HFFc6 (cell line): ENCODE measurements at regions not wholly inside any gene's neighbourhood (a gene's known extent, or its start where the extent isn't known, plus 50 kb on each side); places are given as distances from the start of the nearest gene placed in this dataset.

Experiments
- DNase-seq: peaks from one replicate; pipeline ENCODE4 v3.0.0-alpha.2; 2018
- H3K27ac Mint-ChIP-seq: 2 replicates; pipeline ENCODE4 v1.8.0; 2020; ENCODE audit warnings: mild to moderate bottlenecking, mixed read lengths
- H3K27me3 Mint-ChIP-seq: 2 replicates; pipeline ENCODE4 v1.8.0; 2021; ENCODE audit warnings: mild to moderate bottlenecking, moderate library complexity, mixed read lengths; ENCODE audit not compliant: insufficient read depth
- H3K36me3 Mint-ChIP-seq: 2 replicates; pipeline ENCODE4 v1.8.0; 2021; ENCODE audit warnings: low read depth, mixed read lengths
- H3K4me1 Mint-ChIP-seq: 2 replicates; pipeline ENCODE4 v1.8.0; 2020; ENCODE audit warnings: low read depth, mixed read lengths
- H3K4me3 Mint-ChIP-seq: 2 replicates; pipeline ENCODE4 v1.8.0; 2020; ENCODE audit warnings: mild to moderate bottlenecking, moderate library complexity, mixed read lengths
- H3K9me3 Mint-ChIP-seq: 2 replicates; pipeline ENCODE4 v1.8.0; 2020; ENCODE audit warnings: mild to moderate bottlenecking, mixed read lengths
- CTCF ChIP-seq: fragments of 200-600 bp; sonication (generic); IDR thresholded peaks from 2 replicates; pipeline ENCODE4 v1.5.0; 2021; ENCODE audit warnings: antibody characterized with exemption, mild to moderate bottlenecking

GRCh38 chr12:88309546-88309945, 167.4 kb downstream of the TMTC3 start:
- Mint-ChIP-seq H3K4me3 (peak overlapping the region; percentile 65), H3K4me1 (peaks cover 78% of the 10 kb centered on the region), H3K9me3 (no peaks in the 10 kb centered on the region), H3K36me3 (peaks cover 10% of the 10 kb centered on the region), H3K27ac (peak overlapping the region; percentile 81), H3K27me3 (no peaks in the 10 kb centered on the region)
- DNase-seq, result peak; percentile 63
- TF ChIP-seq CTCF, result no peak

GRCh38 chr12:88310069-88310468, 168.0 kb downstream of the TMTC3 start:
- peaks cover 75% of the 10 kb centered on the region for H3K4me1 Mint-ChIP-seq
- no peaks in the 10 kb centered on the region for H3K9me3 Mint-ChIP-seq
- H3K36me3 Mint-ChIP-seq, result peaks cover 16% of the 10 kb centered on the region
- H3K4me3 Mint-ChIP-seq, result peak overlapping the region; percentile 9
- TF ChIP-seq CTCF, result no peak
- no peaks in the 10 kb centered on the region for H3K27me3 Mint-ChIP-seq
- DNase-seq, result peak; percentile 55
- peak overlapping the region; percentile 87 for H3K27ac Mint-ChIP-seq

- TF ChIP-seq CTCF, result no peak
- peaks cover 21% of the 10 kb centered on the region for H3K36me3 Mint-ChIP-seq
Observed at GRCh38 chr12:88310666-88311065, 168.6 kb downstream of the TMTC3 start.

GRCh38 chr12:88313554-88313953, 171.4 kb downstream of the TMTC3 start:
- no peak overlapping the region for H3K27ac Mint-ChIP-seq
- peaks cover 51% of the 10 kb centered on the region for H3K4me1 Mint-ChIP-seq
- H3K36me3 Mint-ChIP-seq, result peaks cover 21% of the 10 kb centered on the region
- H3K4me3 Mint-ChIP-seq, result no peak overlapping the region
- DNase-seq, result no peak
- no peak for TF ChIP-seq CTCF
- H3K27me3 Mint-ChIP-seq, result no peaks in the 10 kb centered on the region
- no peaks in the 10 kb centered on the region for H3K9me3 Mint-ChIP-seq

More at GRCh38 chr12:88310666-88311065, 168.6 kb downstream of the TMTC3 start:
- no peaks in the 10 kb centered on the region for H3K27me3 Mint-ChIP-seq
- no peak overlapping the region for H3K4me3 Mint-ChIP-seq
- H3K4me1 Mint-ChIP-seq, result peaks cover 73% of the 10 kb centered on the region
- no peaks in the 10 kb centered on the region for H3K9me3 Mint-ChIP-seq
- H3K27ac Mint-ChIP-seq, result peak overlapping the region; percentile 87
- DNase-seq, result no peak

- H3K27me3 Mint-ChIP-seq, result no peaks in the 10 kb centered on the region
- no peak for TF ChIP-seq CTCF
- no peak for DNase-seq
- H3K9me3 Mint-ChIP-seq, result no peaks in the 10 kb centered on the region
- H3K4me1 Mint-ChIP-seq, result peaks cover 40% of the 10 kb centered on the region
- peaks cover 21% of the 10 kb centered on the region for H3K36me3 Mint-ChIP-seq
- no peak overlapping the region for H3K4me3 Mint-ChIP-seq
- H3K27ac Mint-ChIP-seq, result no peak overlapping the region
Observed at GRCh38 chr12:88314706-88315105, 172.6 kb downstream of the TMTC3 start.

- no peaks in the 10 kb centered on the region for H3K27me3 Mint-ChIP-seq
- H3K27ac Mint-ChIP-seq, result no peak overlapping the region
- H3K4me1 Mint-ChIP-seq, result peaks cover 28% of the 10 kb centered on the region
- no peak for TF ChIP-seq CTCF
- no peak overlapping the region for H3K4me3 Mint-ChIP-seq
- peaks cover 31% of the 10 kb centered on the region for H3K36me3 Mint-ChIP-seq
- DNase-seq, result no peak
- H3K9me3 Mint-ChIP-seq, result no peaks in the 10 kb centered on the region
Observed at GRCh38 chr12:88318726-88319125, 176.6 kb downstream of the TMTC3 start.
